GM21423 (cell line): ENCODE measurements at regions not wholly inside any gene's neighbourhood (a gene's known extent, or its start where the extent isn't known, plus 50 kb on each side); places are given as distances from the start of the nearest gene placed in this dataset.
"Not testable (repeated sequence)": the region's sequence is repeated elsewhere in the genome, so short reads cannot be mapped to it uniquely, and the experiment has no call there.

Experiments
- ATAC-seq: cut with Tn5 transposase; IDR thresholded peaks from one replicate; pipeline ENCODE4 v1.9.1; 2021; ENCODE audit warnings: mild to moderate bottlenecking, moderate library complexity; ENCODE audit not compliant: unreplicated experiment

DNA sequence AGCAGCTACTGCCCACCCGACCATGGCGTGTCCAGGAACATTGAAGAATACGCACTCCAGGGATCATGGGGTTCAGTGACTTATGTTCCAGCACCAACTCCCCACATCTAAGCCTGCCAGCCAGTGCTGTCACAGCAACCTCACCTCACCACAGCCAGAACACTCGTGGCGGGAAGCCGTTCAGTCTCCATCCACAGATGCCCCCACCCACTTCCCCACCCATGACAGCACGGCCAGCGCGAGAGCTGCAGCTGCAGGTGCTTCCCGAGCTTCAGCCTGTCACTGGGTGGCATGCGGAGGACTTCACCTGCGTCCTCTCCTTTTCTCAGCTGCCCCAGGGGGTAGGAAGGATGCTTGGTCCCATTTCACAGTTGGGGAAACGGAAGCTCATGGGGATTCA is 50.3 kb downstream of the RBFOX3 start:
- ATAC-seq = no peak

DNA sequence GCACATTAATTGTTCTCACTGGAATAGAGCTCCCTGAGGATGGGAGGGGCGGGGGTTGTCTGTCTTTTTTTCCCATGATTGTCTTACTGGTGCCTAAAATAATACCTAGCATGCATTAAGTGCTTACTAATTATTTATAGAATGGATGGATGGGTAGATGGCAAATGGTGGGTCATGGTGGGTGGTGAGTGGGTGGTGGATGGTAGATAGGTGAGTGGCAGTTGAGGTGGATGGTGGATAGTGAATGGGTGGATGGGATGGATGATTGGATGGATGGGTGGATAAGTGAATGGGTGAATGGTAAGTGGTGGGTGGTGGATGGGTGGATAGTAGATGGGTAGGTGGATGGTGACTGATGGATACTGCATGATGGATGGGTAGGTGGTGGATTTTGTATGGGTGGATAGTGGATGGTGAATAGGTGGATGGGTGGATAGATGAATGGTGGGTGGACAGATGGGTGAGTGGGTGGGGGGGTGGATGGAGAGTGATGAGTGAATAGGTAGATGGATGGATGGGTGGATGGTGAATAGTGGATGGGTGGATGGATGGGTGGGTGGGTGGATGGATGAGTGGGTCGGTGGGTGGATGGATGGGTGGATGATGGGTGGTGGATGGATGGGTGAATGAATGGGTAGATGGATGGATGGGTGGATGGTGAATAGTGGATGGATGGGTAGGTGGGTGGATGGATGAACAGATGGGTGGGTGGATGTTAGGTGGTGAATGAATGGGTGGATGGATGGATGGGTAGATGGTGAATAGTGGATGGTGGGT is 51.6 kb downstream of the RBFOX3 start:
- ATAC-seq = no peak

DNA sequence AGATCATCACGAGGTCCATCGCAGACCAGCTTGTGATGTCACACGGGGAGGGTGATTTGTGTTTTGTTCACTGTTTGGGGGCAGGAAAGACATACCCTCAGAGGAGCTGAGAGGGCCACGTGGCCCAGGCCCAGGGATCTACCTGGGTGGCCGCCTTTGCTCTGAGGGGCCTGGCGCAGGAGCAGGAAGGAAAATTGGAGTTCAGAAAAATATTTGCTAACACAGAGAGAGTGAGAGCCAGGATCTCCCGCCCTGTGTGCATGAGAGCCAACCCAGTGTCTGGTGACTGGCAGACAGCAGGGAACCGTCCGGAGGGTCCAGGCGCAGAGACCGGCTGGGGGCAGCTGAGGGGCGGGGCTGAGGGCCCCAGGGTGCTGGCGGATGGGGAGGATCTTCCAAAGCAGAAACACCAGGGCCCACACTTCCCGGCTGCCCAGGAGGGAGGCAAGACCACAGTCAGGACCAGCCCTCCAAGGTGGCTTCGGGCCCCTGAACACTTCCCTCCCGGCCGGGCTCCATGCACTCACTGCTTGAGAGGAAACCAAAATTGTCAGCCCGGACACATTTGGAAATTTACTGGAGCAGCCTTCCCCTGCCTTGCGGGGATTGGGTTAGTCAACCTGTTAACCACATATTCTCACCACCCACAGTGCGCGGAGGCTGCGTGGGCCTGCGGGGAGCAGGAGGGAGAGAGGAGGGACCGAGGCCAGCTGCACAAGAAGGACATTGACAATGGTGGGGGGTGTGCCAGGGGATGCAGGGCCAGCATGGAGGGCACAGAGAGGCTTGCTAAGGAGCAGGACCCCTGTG is 52.6 kb downstream of the RBFOX3 start:
- ATAC-seq = no peak

DNA sequence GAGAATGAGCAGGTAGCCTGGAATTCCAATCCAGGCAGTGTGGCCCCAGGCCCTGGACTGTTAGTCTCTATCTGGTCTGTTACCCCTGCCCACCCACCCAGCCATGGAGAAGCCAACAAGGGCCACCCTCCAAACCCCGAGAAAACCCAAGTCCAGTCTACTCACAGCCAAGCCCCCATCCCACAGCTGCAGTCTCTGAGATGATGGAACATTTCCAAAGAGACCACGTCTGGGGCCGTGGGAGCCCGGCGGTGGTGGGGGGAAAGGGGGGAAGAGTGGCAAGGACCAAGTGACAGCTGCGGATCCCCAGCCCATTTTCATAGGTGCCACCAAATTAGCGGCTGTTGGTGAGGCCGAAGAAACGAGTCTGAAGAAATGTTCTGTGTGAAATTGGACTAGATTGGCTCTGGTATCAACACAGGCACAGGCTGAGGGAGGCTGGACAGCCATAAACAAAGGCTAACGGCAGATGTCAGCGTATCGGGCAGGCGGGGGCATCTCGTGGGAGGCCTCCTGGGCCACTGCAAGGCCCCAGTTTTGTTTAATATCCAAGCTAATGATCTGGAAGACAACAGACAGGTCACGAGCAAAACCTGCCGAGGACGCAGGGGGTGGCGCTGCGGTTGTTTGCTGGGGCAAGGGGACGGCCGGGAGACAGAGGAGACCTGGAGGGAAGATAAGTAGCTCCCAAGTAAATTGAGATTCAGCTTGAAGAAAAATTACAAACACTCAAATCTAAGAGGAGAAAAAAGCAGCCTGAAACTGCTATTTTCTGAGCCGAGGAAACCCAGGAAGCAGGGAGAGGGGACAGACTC is 53.4 kb downstream of the RBFOX3 start:
- ATAC-seq = no peak

DNA sequence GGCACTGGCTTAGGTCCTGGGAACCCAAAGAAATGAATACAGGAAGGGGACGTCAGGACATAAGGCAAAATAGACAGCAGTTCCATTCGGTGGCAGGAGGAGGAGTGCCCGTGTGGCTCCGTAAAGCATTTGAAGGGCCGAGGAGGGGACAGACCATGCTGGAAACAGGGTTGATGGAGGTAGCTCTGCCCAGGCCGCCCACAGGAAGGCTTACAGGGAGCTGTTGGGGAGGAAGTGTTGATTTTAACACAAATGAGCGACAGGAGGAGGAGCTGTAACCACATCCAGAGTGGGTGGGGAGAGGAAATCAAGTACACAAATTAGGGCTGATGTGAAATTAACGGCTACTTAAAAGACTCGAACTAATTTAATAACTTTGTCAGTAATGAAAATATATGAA is 54.6 kb downstream of the RBFOX3 start:
- no peak for ATAC-seq

DNA sequence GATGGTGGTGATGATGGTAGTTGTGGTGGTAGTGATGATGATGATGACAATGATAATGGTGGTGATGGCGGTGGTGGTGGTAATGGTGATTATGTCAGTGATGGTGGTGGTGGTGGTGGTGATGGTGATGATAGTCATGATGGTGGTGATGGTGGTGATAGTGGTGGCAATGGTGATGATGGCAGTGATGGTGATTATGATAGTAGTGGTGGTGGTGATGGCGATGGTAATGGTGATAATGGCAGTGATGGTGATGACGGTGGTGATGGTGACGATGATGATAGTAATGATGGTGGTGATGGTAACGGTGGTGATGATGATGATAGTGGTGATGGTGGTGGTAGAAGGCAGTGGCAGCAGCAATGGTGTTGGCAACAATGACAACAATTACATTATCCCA is 55.3 kb downstream of the RBFOX3 start:
- no peak for ATAC-seq

DNA sequence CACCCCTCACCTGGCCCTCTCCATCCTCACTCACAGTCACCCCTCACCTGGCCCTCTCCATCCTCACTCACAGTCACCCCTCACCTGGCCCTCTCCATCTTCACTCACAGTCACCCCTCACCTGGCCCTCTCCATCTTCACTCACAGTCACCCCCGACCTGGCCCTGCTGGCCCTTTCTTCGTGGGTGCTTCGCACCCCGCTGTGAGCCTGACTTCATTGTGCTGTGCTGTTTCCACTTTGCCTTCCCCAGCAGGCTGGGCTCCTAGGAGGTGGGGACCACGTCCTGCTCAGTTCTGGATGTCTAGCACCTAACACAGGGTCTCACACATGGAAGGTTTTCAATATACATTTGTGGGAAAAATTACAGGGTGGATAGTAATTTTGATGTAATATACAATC is 56.5 kb downstream of the RBFOX3 start:
- not testable (repeated sequence) for ATAC-seq

DNA sequence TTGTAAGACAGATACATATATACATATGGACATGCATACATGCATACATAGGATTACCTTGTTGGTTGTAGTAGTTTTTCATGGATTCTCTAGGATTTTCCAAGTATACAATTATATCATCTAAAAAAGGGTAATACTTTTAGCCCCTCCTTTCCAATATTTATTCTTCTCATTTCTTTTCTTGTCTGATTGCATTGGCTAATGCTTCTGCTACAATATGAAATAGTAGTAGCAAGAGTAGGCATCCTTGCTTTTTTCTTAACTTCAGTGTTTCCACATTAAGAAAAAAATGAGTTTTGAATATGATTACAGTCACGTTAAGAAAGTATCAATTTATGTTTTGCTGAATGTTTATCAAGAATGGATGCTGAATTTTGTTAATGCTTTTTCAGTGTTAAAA is 58.0 kb downstream of the RBFOX3 start:
- no peak for ATAC-seq

DNA sequence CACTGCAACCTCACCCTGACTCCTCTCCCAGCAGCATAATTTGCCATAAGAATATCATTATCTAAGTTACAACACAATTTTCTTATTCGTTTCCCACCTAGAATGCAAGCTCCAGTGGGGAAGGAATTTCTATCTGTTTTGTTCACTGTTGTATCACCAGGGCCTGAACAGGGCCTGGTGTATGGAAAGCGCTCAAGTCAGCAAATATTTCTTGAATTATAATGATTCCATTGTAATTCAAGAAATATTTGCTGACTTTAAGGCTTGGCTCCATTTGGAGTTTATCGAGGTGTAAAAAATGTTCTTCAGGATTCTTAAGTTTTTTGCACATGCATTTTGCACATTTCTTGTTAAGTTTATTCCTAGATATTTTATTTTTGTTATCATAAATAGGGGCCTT is 58.4 kb downstream of the RBFOX3 start:
- no peak for ATAC-seq

DNA sequence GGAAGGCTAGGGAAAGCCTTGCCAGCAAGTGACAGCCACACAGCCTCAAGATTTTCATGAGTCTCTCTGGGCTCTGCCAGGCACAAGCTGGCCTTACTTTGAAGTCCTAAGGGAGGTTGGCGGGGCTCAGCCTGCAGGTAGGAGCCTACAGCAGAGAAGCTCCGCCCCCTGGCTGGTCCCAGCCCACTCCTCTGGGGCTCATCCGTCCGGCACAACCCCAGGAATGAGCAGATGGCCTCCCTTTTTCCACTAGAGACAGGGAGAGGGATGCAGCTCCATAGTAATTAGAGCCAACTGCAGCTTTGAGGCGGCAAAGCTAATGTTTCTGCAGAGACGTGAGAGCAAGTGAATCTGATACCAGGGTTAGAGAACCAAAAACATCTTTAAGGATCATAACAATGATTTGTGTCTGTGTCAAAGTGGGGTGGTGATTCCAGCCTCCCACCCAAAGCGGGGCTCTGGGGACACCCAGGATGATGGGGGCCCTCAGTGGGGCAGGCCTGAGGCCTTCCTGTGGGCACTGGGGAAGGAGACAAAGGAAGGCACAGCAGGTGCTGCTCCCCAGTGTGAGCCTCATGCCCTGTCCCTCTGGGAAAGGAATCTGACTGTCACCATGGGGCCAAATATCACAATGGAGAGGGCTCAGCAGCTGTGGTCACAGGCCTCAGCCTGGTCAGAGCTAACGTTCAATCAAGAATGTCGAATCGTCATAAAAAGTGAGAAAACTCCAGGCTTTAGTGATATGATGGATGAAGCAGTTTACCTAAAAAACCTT is 61.5 kb downstream of the RBFOX3 start:
- no peak for ATAC-seq

DNA sequence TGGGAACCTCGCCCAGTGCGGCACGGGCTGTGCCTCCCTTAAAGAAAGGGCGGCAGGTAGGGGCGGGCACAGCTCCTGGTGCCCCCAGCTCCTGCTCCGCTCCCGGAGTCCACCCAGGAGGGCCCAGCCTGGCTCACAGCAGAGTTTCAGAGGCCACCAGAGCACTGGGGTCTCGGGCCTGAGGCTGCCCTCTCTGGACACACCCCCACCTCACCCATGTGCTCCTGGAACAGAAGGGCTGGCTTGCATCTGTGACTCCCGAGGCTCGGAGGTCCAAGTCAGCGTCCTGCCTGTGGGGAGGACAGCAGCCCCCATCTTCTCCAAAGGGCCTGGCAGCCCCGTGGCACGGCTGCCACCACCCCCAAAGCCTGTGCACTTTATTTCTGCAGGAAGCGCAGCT is 62.7 kb downstream of the RBFOX3 start:
- no peak for ATAC-seq

DNA sequence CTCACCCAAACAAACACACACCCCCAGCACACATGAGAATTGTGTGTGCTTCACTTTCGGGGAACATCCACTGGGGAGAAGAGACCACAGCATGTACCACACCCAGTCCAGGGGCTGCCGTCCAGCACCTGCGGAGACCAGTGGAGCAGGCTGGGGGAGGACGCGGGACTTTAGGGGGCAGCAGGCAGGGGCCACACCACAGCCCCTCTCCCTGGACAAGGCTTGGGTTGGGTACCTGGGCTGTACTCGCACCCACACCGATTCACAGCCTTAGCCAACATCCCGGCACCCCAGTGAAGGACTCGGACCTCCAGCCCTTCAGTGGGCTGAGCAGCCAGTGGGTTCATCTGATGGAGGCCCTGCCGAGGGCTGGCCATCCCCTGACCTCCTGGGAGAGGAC is 63.3 kb downstream of the RBFOX3 start:
- no peak for ATAC-seq

DNA sequence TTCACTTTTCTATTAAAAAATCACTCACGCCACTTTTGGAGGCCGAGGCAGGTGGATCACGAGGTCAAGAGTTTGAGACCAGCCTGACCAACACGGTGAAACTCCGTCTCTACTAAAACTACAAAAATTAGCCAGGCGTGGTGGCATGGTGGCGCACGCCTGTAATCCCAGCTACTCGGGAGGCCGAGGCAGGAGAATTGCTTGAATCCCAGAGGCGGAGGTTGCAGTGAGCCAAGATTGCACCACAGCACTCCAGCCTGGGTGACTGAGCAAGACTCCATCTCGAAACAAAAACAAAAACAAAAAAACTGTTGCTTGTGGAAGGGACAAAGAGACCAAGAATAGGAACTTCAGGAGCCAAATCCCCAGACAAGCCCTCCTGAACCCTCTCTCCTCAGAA is 63.7 kb downstream of the RBFOX3 start:
- ATAC-seq = not testable (repeated sequence)

DNA sequence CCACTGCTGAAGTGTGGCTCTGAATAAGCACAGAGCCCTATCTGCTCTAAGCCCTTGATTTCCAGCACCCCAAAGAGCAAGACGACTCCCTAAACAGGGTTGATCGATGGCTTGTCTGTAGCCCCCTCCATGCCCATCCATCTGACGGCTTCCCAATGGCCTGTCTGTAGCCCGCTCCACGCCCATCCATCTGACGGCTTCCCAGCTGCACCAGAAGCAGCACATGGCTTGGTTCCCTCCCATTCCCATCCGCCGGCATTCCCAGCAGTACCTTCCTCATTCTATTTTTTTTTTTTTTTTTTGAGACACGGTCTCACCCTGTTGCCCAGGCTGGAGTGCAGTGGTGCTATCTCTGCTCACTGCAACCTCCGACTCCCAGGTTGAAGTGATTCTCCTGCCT is 64.5 kb downstream of the RBFOX3 start:
- no peak for ATAC-seq

DNA sequence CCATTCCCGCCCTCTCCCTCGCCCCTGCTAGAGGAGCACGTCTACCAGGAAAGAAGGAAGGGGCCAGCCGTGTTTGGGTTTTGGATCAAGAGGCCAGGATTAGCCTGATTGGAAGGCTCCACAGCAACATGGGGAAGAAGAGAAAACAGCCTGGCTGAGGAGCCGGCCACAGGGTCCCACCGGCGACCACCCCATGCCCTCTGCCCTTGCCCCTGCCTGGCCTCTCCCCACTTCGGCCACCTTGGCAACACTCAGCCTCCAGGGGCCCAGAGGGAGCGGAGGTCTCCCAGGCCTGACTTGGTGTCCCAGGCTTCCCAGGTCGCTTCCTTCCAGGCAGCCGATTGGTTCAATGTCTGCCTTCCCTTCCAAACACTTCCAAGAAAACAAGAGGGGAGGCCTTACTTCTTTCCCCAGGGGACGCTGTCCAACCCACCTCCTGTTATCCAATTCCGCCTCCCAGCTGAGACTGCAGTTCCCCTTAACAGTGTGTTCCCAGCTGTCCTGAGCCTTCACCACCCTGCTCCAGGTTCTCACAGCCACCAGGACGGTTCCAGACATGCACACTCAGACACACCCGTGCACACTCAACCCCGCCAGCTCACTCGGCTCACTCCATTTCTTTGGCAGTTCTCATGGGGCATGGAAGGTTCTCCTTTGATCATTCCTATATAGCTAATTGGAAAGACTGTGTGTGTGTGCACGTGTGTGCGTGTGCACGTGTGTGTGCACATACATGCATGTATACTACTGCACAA is 65.4 kb downstream of the RBFOX3 start:
- ATAC-seq = no peak

DNA sequence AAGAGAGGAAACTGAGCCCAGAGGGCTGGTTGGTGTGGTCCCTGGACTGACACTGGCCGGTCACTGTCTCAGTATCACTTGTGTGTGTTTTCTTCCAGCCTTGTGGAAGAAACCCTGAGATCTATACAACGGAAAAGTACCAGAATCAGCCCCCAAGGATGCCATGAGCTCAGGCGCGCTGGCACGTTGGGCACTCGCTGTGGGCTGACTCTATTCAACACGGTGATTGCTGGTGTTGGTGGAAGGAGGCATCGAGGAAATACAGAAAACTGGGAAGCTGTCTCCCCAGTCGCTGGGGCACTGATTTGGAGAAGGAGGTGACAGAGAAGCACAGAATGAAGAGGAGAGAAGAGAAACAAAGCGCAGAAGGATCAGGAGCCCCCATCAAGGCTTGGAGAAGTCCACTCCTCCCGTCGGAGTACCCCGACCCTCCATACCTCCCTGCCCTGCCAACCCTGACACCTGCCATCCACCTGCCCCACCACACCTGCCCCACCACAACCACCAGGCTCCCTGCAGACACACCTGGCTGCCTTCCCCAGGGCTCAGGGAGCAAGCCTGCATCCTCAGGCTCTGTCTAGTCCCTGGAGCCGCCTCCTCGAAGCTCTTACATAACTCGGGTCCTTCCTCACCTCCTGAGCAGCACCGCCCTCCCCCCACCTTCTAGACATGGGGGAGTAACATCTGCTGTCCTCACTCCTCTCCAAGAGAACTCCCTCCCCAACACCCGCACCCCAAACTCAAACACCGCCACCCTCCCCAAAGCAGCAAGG is 66.5 kb downstream of the RBFOX3 start:
- no peak for ATAC-seq

DNA sequence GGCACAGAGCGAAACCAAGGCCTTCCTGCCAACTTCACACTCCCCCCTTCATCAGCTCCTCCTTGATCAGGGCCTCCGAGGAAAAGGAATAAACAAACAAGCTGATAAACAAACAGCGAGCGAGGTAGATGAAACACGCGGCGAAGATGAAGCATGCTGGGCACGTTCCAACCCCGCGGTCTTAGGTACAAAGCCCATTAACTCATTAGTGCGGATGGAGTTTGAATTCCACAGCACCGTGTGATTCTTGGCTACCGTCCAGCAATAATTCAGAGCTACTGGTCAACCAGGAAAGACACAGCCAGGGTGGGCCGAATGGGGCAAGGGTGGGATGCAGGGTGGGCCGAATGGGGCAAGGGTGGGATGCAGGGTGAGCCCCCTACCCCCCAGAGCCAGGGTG is 67.3 kb downstream of the RBFOX3 start:
- no peak for ATAC-seq

DNA sequence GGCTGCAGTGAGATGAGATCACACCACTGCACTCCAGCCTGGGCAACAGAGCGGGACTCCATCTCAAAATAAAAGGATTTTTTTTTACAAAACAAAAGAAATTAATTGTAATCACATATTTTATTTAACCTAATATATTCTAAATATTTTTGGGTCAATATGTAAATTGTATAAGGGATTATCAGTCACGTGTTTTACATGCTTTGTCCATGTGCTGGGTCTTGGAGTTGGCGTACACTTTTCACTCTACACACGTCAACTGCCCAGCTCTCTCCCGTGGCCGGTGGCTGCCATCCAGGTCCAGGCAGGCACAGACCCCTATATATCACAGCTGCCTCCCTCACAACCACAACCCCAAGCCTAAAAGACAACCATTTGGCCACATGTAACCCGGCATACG is 68.1 kb downstream of the RBFOX3 start:
- ATAC-seq = no peak
